AG09309 (cell line): ENCODE measurements at regions not wholly inside any gene's neighbourhood (a gene's known extent, or its start where the extent isn't known, plus 50 kb on each side); places are given as distances from the start of the nearest gene placed in this dataset.

Experiments used
- DNase-seq: peaks from one replicate; pipeline ENCODE4 v3.0.0-alpha.2; 2010; ENCODE audit warnings: low read depth
- H3K4me3 ChIP-seq: 2 replicates; pipeline ENCODE4 v1.5.1; 2011; ENCODE audit warnings: mild to moderate bottlenecking, low read depth, low read length, moderate library complexity; ENCODE audit not compliant: control insufficient read depth
- CTCF ChIP-seq: IDR thresholded peaks from 2 replicates; pipeline ENCODE4 v1.5.1; 2011; ENCODE audit warnings: mild to moderate bottlenecking, low read depth, low read length, inconsistent platforms; ENCODE audit not compliant: insufficient read depth, control insufficient read depth; ENCODE audit errors: missing control alignments

GRCh38 chr14:49203676-49204075 lies 382.5 kb downstream of the RPS29 start:
- no peak for DNase-seq
- no peak overlapping the region for H3K4me3 ChIP-seq
- TF ChIP-seq CTCF: no peak

- no peak for DNase-seq
- no peak for TF ChIP-seq CTCF
- no peak overlapping the region for H3K4me3 ChIP-seq
Observed at GRCh38 chr14:49199159-49199558, 387.0 kb downstream of the RPS29 start.

GRCh38 chr14:49196327-49196726 lies 389.9 kb downstream of the RPS29 start:
- H3K4me3 ChIP-seq: no peak overlapping the region
- no peak for DNase-seq
- no peak for TF ChIP-seq CTCF

- no peak for DNase-seq
- no peak for TF ChIP-seq CTCF
- no peak overlapping the region for H3K4me3 ChIP-seq
Observed at GRCh38 chr14:49194067-49194466, 392.1 kb downstream of the RPS29 start.

GRCh38 chr14:49193332-49194065 lies 392.7 kb downstream of the RPS29 start:
- DNase-seq: no peak
- TF ChIP-seq CTCF: no peak
- no peak overlapping the region for H3K4me3 ChIP-seq

GRCh38 chr14:49191380-49191779 lies 394.8 kb downstream of the RPS29 start:
- no peak for DNase-seq
- H3K4me3 ChIP-seq: no peak overlapping the region
- no peak for TF ChIP-seq CTCF

GRCh38 chr14:49189375-49189774 lies 396.8 kb downstream of the RPS29 start:
- no peak overlapping the region for H3K4me3 ChIP-seq
- no peak for DNase-seq
- no peak for TF ChIP-seq CTCF
